ENCODE measurements at regions not wholly inside any gene's neighbourhood (a gene's known extent, or its start where the extent isn't known, plus 50 kb on each side); places are given as distances from the start of the nearest gene placed in this dataset.

DNA sequence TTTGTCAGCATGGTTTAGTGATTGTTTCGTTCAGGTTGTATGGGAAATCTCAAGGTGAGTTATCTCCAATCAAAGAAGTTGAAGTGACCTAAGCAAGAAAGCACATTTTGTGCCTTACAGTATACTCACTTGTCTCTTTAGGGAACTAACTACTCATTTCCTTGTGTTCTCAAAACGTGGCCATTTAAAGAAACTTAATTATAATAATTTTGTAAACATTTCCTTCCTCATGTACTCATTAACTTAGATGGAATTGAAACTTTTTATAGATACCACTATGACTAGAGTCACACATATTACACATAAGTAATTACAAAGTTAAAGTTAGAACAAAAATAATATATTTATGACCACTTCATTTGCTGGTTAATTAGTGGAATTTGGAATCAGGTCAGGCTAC lies 552.6 kb downstream of the MRPL39 start:
- no peak for DNase-seq (ENCODE audit: low read depth)
- in situ Hi-C loops (cut with HindIII; ENCODE audit: low pct_unique_long_range_greater_than_20kb, low sequenced_read_pairs) = no loop called here

- peak; percentile 53 for DNase-seq (ENCODE audit: low read depth)
- in situ Hi-C loops (cut with HindIII; ENCODE audit: low pct_unique_long_range_greater_than_20kb, low sequenced_read_pairs) = no loop called here
These were observed 567.6 kb downstream of the MRPL39 start for GRCh38 chr21:25039461-25040380.

GRCh38 chr21:25036775-25037174 lies 570.5 kb downstream of the MRPL39 start:
- in situ Hi-C loops (cut with HindIII; ENCODE audit: low pct_unique_long_range_greater_than_20kb, low sequenced_read_pairs) = no loop called here
- DNase-seq (ENCODE audit: low read depth) = no peak

DNA sequence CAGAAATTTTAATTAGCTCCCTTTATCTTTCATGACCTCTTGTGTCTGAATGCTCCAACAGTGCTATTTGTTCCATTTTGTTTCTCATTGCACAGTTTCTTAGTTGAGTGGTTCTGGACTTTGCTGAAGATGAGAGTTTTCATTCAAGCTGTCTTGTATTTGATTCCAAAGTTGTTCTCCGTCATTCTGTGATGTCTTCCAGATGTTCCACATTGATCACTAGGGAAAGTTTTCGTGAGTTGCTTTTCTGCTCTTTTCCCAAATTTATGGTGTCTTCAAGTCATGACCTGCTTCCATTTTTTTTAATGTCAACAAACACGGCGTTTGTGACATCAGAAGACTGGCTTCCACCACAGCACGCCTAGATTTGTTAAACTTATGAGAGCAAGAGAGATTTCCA lies 575.5 kb downstream of the MRPL39 start:
- in situ Hi-C loops (cut with HindIII; ENCODE audit: low pct_unique_long_range_greater_than_20kb, low sequenced_read_pairs) = no loop called here
- no peak for DNase-seq (ENCODE audit: low read depth)

DNA sequence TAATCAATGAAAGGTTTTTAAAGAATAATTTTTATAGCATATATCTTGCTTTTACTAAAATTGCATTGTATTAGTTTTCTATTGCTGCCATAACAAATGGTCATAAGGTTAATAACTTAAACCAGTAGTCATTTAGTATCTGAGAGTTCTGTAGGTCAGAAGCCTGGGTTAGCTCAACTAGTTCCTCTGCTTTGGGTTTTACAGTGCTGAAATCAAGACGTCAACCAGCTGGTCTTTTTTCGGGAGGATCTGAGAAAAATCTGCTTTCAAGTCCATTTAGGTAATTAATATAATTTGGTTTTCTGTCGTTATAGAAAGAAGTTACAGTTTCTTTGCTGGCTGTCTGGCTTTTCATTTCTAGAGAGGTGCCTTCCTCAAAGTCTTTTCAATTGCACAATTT lies 577.7 kb downstream of the MRPL39 start:
- in situ Hi-C loops (cut with HindIII; ENCODE audit: low pct_unique_long_range_greater_than_20kb, low sequenced_read_pairs) = no loop called here
- DNase-seq (ENCODE audit: low read depth) = no peak

DNA sequence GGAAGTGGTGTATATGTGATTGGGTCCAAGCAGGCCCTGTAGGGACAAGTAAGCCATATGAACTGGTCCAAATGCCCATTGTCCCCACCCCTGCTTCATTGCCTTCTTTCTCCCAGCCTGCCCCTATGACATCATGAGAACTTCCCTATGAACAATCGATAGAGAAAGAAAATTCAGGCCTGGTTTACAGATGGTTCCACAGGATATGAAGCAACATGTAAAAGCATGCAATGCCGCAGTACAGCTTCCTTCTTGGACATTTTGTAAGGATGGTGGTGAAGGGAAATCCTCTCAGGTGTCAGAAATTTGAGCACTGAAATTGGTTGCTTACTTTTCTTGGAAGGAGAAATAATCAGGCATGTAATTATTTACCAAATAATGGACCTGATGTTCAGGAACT lies 581.7 kb downstream of the MRPL39 start:
- DNase-seq (ENCODE audit: low read depth) = no peak
- in situ Hi-C loops (cut with HindIII; ENCODE audit: low pct_unique_long_range_greater_than_20kb, low sequenced_read_pairs) = no loop called here

GRCh38 chr21:25024639-25025038 lies 582.6 kb downstream of the MRPL39 start:
- in situ Hi-C loops (cut with HindIII; ENCODE audit: low pct_unique_long_range_greater_than_20kb, low sequenced_read_pairs) = no loop called here
- no peak for DNase-seq (ENCODE audit: low read depth)

DNA sequence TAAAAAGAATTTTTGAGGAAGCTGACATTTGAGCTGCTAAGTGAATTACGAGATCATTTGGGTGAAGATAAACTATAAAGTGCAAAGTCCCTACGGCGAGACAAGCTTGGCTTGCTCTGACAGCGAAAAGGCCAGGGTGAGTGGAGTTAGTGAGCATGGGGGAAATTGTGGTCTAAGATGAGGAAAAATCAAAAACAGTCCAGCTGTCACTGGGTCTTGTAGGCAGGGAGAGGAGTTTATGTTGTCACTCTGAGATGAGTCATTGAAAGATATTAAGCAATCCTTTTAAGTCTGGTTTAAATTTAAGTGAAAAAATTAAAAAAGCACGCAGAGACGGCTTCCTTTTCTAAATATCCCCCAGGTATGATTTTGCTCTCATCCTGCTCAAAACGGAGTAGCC lies 601.9 kb downstream of the MRPL39 start:
- DNase-seq (ENCODE audit: low read depth) = no peak

DNA sequence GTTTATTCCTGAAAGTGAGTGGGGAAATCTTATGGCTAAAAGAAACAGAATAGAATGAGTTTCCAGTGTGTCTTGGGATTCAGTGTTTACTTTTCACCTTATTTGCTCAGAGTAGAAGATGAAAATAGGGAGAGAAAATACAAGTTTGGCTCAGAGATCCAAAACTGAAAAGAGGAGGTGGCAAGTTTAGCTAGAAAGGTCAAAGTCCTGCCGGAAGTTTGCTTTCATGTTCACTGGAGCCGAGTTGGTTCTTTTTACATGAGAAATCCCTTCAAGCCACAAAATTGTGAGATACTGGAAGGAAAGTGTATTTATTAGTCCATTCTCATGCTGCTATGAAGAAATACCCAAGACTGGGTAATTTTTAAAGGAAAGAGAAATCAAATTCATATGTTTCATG lies 604.6 kb downstream of the MRPL39 start:
- DNase-seq (ENCODE audit: low read depth) = no peak
- in situ Hi-C loops (cut with HindIII; ENCODE audit: low pct_unique_long_range_greater_than_20kb, low sequenced_read_pairs) = no loop called here

More for the DNA sequence above, 601.9 kb downstream of the MRPL39 start:
- in situ Hi-C loops (cut with HindIII; ENCODE audit: low pct_unique_long_range_greater_than_20kb, low sequenced_read_pairs) = no loop called here

- in situ Hi-C loops (cut with HindIII; ENCODE audit: low pct_unique_long_range_greater_than_20kb, low sequenced_read_pairs) = no loop called here
These were observed 612.1 kb downstream of the MRPL39 start for GRCh38 chr21:24995216-24995615.

DNA sequence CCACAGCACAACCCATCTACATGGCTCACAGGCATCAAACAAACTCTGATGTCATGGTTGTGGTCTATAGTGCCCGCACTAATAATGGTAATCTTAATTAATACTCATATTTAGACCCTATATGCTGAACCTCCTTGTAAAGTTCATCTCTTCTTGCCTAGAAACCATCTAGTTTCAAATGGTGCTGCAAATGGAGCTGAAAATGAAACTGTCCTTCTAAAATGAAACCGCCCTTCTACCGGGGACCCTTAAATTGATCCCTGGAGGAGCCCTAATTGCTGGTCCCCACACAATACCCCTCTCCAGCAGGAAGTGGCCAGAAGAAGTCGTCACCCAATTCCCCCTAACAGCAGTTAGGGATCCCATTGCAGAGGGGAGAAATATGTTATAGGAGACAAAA lies 612.6 kb downstream of the MRPL39 start:
- in situ Hi-C loops (cut with HindIII; ENCODE audit: low pct_unique_long_range_greater_than_20kb, low sequenced_read_pairs) = no loop called here
- no peak for DNase-seq (ENCODE audit: low read depth)

More at GRCh38 chr21:24995216-24995615, 612.1 kb downstream of the MRPL39 start:
- DNase-seq (ENCODE audit: low read depth) = no peak

GRCh38 chr21:24989516-24989915 lies 617.8 kb downstream of the MRPL39 start:
- in situ Hi-C loops (cut with HindIII; ENCODE audit: low pct_unique_long_range_greater_than_20kb, low sequenced_read_pairs) = no loop called here
- no peak for DNase-seq (ENCODE audit: low read depth)

DNA sequence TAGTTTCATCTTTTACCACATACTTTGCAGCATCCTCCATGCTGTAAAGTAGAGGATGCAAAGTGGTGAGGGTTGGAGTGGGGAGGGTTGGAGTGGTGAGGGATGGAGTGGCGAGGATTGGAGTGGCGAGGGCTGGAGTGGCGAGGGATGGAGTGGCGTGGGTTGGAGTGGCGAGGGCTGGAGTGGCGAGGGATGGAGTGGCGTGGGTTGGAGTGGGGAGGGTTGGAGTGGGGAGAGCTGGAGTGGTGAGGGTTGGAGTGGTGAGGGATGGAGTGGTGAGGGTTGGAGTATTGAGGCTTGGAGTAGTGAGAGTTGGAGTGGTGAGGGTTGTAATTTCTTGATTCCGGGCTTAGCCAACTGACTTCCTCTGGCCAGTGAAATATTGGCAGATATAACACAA lies 618.3 kb downstream of the MRPL39 start:
- DNase-seq (ENCODE audit: low read depth) = no peak
- in situ Hi-C loops (cut with HindIII; ENCODE audit: low pct_unique_long_range_greater_than_20kb, low sequenced_read_pairs) = no loop called here

- in situ Hi-C loops (cut with HindIII; ENCODE audit: low pct_unique_long_range_greater_than_20kb, low sequenced_read_pairs) = no loop called here
- no peak for DNase-seq (ENCODE audit: low read depth)
These were observed 631.0 kb downstream of the MRPL39 start for GRCh38 chr21:24976238-24976637.

GRCh38 chr21:24969068-24969467 lies 638.2 kb downstream of the MRPL39 start:
- in situ Hi-C loops (cut with HindIII; ENCODE audit: low pct_unique_long_range_greater_than_20kb, low sequenced_read_pairs) = no loop called here
- no peak for DNase-seq (ENCODE audit: low read depth)

GRCh38 chr21:24955275-24955961 lies 651.9 kb downstream of the MRPL39 start:
- in situ Hi-C loops (cut with HindIII; ENCODE audit: low pct_unique_long_range_greater_than_20kb, low sequenced_read_pairs) = no loop called here
- no peak for DNase-seq (ENCODE audit: low read depth)

DNA sequence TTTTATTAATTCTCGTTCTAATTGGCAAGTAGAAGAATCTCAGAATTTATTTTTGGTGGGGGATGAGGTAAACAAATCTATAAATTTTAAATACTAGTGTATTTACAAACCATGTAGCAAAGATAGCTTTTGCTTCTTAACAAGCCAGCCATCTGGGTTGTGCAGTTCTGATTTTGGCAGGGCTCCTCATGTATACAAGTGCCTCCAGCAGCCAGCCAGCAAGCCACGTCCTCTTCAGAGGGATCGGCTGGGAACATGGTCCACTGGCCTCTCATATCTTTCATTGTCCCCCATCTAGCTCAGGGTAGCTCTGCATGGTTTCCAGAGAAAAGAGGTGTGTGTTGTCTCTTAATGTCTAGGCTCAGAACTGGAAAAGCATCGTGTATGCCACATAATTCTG lies 659.1 kb downstream of the MRPL39 start:
- no peak for DNase-seq (ENCODE audit: low read depth)
- in situ Hi-C loops (cut with HindIII; ENCODE audit: low pct_unique_long_range_greater_than_20kb, low sequenced_read_pairs) = no loop called here

DNA sequence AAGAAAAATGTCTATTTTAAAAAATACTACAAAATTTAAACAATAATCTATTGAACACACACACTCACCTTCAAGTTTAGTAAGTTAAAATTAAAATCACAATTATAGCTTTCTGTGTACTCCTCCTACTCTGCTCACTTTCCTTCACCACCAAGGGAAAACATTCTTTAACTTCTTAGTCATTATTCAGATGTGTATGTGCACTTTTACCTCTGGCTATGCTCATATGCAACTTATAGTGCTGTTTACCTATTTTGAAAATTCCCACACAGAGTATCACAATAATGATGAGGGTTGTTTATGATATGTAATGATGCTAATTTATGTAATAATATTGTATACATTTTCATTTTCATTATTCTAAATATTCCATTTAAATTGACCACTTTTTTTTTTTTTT lies 661.4 kb downstream of the MRPL39 start:
- no peak for DNase-seq (ENCODE audit: low read depth)
- in situ Hi-C loops (cut with HindIII; ENCODE audit: low pct_unique_long_range_greater_than_20kb, low sequenced_read_pairs) = no loop called here

DNA sequence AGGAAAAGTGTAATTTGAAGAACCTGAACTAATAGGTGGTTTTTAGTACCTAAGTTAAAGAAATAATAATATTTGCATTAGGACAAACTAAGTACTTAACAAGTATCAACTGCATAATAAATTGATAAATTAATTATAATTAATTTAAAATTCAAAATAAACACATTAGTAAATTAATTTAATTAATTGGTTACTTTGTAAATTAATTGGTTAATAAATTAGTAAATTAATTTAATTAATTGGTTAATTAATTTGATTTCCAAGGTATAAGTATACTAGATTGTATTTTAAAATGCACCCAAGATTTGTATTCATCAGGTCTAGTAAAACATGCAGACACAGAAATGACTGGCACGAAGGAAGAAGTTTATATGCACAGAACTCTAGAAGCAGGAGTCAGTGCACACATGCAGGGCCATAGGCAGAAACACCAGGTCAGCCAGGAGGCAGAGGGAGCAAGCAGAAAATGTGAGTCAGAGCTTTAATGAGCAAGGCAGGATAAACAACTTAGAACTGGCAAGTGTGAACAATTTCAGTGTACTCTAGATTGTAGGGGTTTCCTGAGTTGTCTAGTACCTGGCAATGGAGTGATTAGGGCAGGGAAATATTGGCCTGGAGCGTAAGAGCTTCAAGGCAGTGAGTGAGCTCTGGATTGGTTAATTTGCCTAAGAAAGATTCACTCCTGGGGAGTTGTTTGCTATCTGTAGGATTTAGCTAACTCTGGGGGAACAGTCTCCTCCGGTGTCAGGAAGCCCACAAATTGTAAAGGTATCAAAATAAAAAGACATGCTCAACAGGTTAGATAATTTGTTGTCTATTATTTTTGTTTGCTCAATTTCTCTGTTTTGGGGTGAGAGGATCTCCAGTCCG lies 665.7 kb downstream of the MRPL39 start:
- in situ Hi-C loops (cut with HindIII; ENCODE audit: low pct_unique_long_range_greater_than_20kb, low sequenced_read_pairs) = no loop called here
- DNase-seq (ENCODE audit: low read depth) = peak; percentile 18
